GM19452 (cell line): ENCODE measurements at regions not wholly inside any gene's neighbourhood (a gene's known extent, or its start where the extent isn't known, plus 50 kb on each side); places are given as distances from the start of the nearest gene placed in this dataset.

Experiments
- ATAC-seq: cut with Tn5 transposase; IDR thresholded peaks from one replicate; pipeline ENCODE4 v1.9.1; 2021; ENCODE audit not compliant: unreplicated experiment

- ATAC-seq: no peak
These were observed 1199.8 kb upstream of the GJE1 start for GRCh38 chr6:140932909-140933308.

- no peak for ATAC-seq
These were observed 1201.1 kb upstream of the GJE1 start for GRCh38 chr6:140931581-140931980.

DNA sequence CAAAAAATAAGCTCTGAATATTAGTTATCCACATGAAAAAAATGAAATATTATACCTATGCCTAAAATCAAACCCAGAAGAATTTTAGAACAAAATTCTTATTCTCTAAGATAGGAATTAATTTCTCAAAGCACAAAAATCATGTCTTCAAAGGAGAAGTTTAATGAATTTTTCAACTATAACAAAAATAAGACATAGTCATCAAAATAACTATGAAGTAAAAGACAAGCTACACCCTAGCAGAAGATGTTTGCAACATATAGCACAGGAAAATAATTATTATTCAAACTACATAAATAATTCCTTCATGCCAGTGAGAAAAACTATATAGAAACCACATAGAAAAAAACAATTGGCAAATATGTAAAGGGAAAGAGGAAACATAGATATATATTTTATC is 1203.6 kb upstream of the GJE1 start:
- no peak for ATAC-seq

DNA sequence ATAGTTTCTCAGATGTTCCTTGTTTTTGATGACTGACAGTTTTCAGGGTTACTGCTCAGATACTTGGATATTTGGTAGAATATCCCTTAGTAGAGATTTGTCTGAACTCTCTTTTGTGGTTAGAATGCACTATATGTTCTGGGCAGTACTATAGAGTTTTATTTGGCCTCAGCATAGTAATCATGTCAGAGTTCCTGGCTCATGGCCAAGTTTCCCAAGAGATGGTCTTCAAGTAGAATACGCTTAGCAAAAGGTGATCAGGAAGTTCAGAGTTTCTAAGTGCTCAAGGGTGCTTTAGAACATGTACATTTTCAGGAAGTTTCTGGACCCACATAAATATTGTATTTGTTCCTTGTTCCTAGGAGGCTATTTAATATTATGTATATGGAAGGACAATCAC is 1209.7 kb upstream of the GJE1 start:
- ATAC-seq: no peak

- ATAC-seq: no peak
These were observed 1211.1 kb upstream of the GJE1 start for GRCh38 chr6:140921366-140922226.

- no peak for ATAC-seq
These were observed 1214.8 kb upstream of the GJE1 start for GRCh38 chr6:140917911-140918310.

- ATAC-seq: no peak
These were observed 1217.2 kb upstream of the GJE1 start for GRCh38 chr6:140915551-140915950.

DNA sequence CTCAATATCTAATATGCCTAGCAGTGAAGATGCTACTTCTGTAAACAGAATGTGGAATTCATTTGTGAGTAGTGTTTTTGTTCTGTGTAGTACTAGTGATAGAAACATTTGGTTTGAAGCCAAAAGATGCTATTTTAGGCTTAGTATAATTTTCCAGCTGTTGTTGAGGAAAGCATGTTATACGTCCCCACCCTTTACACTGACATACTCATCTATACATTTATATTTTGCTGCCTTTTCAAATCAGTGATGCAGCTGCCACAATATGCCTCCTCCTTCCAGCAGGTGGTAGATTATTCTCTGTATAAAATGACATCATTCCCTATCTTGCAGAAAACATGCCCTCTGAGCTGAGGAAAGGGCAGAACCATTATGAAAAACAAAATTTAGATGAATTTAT is 1217.6 kb upstream of the GJE1 start:
- ATAC-seq: no peak

GRCh38 chr6:140912686-140913085 is 1220.0 kb upstream of the GJE1 start:
- no peak for ATAC-seq

DNA sequence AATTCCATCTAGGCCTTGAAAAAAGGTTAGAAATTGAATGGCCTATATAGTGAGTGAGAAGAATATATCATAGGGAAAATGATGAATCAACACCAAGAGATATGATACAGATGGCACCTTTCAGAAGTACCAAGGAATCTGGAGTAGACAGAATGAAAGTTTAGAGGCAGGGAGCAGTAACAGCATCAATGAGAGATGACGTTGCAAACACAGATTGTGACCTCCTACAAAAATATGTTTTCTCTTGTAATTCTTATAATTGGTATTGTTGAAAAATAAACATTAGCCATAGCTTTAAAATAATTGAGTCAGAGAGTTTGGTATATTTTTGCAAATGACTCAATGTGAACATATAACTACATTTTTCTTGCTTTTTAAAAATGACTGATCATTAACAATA is 1223.1 kb upstream of the GJE1 start:
- ATAC-seq: no peak

- no peak for ATAC-seq
These were observed 1223.6 kb upstream of the GJE1 start for GRCh38 chr6:140909156-140909555.

- ATAC-seq: no peak
These were observed 1224.2 kb upstream of the GJE1 start for GRCh38 chr6:140908505-140908904.

DNA sequence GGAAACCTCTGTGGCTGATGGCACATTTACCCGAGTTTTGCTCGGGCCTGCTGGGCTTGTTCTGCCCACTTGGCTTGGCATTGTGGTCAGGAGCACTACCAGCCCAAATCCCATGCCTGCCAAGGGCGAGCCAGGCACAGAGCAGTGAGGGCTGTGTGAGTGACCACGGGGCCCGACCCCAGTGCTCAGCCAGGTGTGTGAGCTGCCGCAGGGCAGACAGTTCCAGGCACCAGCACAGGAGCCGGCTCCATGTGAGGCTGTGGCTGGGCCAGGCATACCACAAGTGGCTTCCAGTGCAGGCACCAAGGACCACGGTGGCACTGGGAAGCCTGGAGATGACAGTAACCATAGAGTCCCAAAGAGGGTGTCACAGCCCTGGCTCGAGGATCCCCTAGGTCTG is 1225.5 kb upstream of the GJE1 start:
- no peak for ATAC-seq

GRCh38 chr6:140905724-140906123 is 1227.0 kb upstream of the GJE1 start:
- no peak for ATAC-seq

DNA sequence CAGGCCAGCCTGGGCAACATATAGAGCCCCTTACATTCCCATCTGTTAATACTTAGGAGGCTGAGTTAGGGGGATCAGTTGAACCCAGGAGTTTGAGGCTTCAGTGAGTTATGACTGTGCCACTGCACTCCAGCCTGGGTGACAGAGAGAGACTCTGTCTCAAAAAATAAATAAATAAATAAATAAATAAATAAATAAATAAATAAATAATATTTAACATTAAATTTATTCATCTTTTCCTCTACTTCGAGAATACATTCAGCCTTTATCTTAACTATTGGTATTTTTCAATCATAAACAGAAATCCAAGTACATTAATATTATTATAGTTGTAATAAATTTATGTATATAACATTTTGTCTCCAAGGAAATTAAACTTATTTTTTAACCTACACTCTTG is 1227.7 kb upstream of the GJE1 start:
- ATAC-seq: no peak

- ATAC-seq: no peak
These were observed 1234.7 kb upstream of the GJE1 start for GRCh38 chr6:140897804-140898573.

GRCh38 chr6:140897349-140897748 is 1235.4 kb upstream of the GJE1 start:
- ATAC-seq: no peak

DNA sequence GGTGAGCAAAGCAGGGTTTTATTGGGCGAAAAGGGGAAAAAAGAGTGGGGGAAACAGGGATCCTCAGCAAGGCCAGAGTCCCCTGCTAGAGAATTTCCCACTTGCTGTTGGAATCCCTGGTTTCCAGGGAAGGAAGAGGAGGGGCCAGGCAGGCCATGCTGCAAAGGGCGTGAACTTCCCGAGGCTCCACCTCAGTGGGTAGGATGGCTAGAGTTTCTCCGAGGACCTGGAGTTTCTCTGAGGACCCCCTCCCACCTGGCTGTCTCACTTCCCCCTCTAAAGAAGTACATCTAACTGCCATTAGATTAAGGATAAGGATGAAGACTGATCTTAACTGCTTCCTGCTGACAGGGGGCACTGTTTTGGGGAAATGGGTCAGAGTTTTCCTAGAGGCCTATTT is 1239.3 kb upstream of the GJE1 start:
- no peak for ATAC-seq

- ATAC-seq: no peak
These were observed 1252.8 kb upstream of the GJE1 start for GRCh38 chr6:140879946-140880345.

GRCh38 chr6:140874066-140874465 is 1258.7 kb upstream of the GJE1 start:
- ATAC-seq: no peak

GRCh38 chr6:140872885-140873284 is 1259.8 kb upstream of the GJE1 start:
- ATAC-seq: no peak

GRCh38 chr6:140871911-140872310 is 1260.8 kb upstream of the GJE1 start:
- ATAC-seq: no peak
